ENCODE measurements at regions not wholly inside any gene's neighbourhood (a gene's known extent, or its start where the extent isn't known, plus 50 kb on each side); places are given as distances from the start of the nearest gene placed in this dataset.
"Not testable (repeated sequence)": the region's sequence is repeated elsewhere in the genome, so short reads cannot be mapped to it uniquely, and the experiment has no call there.

- no peak for DNase-seq (ENCODE audit: low spot score)
Measured at GRCh38 chr4:104330125-104330905, 164.4 kb downstream of the CXXC4 start.

- not testable (repeated sequence) for DNase-seq (ENCODE audit: low spot score)
Measured at GRCh38 chr4:104326991-104327694, 167.6 kb downstream of the CXXC4 start.

- no peak for DNase-seq (ENCODE audit: low spot score)
Measured at GRCh38 chr4:104302731-104303130, 192.0 kb downstream of the CXXC4 start.

- DNase-seq (ENCODE audit: low spot score), result no peak
Measured at GRCh38 chr4:104294811-104295210, 199.9 kb downstream of the CXXC4 start.

GRCh38 chr4:104286867-104287266, 207.8 kb downstream of the CXXC4 start:
- no peak for DNase-seq (ENCODE audit: low spot score)

- DNase-seq (ENCODE audit: low spot score), result no peak
Measured at GRCh38 chr4:104283303-104283702, 211.4 kb downstream of the CXXC4 start.

- DNase-seq (ENCODE audit: low spot score), result no peak
Measured at GRCh38 chr4:104279744-104280143, 214.9 kb downstream of the CXXC4 start.

GRCh38 chr4:104272966-104273365, 221.7 kb downstream of the CXXC4 start:
- DNase-seq (ENCODE audit: low spot score), result no peak

GRCh38 chr4:104269603-104270002, 225.1 kb downstream of the CXXC4 start:
- DNase-seq (ENCODE audit: low spot score), result not testable (repeated sequence)

GRCh38 chr4:104263100-104263499, 231.6 kb downstream of the CXXC4 start:
- DNase-seq (ENCODE audit: low spot score), result no peak

GRCh38 chr4:104262678-104263077, 232.0 kb downstream of the CXXC4 start:
- no peak for DNase-seq (ENCODE audit: low spot score)

- DNase-seq (ENCODE audit: low spot score), result no peak
Measured at GRCh38 chr4:104248726-104249125, 246.0 kb downstream of the CXXC4 start.

- DNase-seq (ENCODE audit: low spot score), result no peak
Measured at GRCh38 chr4:104235967-104236366, 258.7 kb downstream of the CXXC4 start.

GRCh38 chr4:104217526-104217925, 277.2 kb downstream of the CXXC4 start:
- DNase-seq (ENCODE audit: low spot score), result no peak

GRCh38 chr4:104211657-104212056, 283.0 kb downstream of the CXXC4 start:
- no peak for DNase-seq (ENCODE audit: low spot score)

- DNase-seq (ENCODE audit: low spot score), result no peak
Measured at GRCh38 chr4:104210420-104210819, 284.3 kb downstream of the CXXC4 start.

GRCh38 chr4:104206784-104207183, 287.9 kb downstream of the CXXC4 start:
- DNase-seq (ENCODE audit: low spot score), result no peak

GRCh38 chr4:104205116-104205515, 289.6 kb downstream of the CXXC4 start:
- no peak for DNase-seq (ENCODE audit: low spot score)

GRCh38 chr4:104188301-104188700, 306.4 kb downstream of the CXXC4 start:
- no peak for DNase-seq (ENCODE audit: low spot score)

GRCh38 chr4:104169437-104169836, 325.3 kb downstream of the CXXC4 start:
- no peak for DNase-seq (ENCODE audit: low spot score)

- no peak for DNase-seq (ENCODE audit: low spot score)
Measured at GRCh38 chr4:104166749-104167148, 327.9 kb downstream of the CXXC4 start.

- DNase-seq (ENCODE audit: low spot score), result no peak
Measured at GRCh38 chr4:104163820-104164219, 330.9 kb downstream of the CXXC4 start.

GRCh38 chr4:104146048-104146447, 348.6 kb downstream of the CXXC4 start:
- DNase-seq (ENCODE audit: low spot score), result no peak

- DNase-seq (ENCODE audit: low spot score), result no peak
Measured at GRCh38 chr4:104138116-104138515, 356.6 kb downstream of the CXXC4 start.

Measured in AG08395 (cell line).